ENCODE measurements at regions not wholly inside any gene's neighbourhood (a gene's known extent, or its start where the extent isn't known, plus 50 kb on each side); places are given as distances from the start of the nearest gene placed in this dataset.

- TF ChIP-seq CTCF (conservative IDR thresholded peaks at IDR 0.05; ENCODE audit: low read length) (no peak), EZH2phosphoT487 (IDR thresholded peaks at IDR 0.05; ENCODE audit: borderline replicate concordance, low read depth, low read length) (no peak)
These were observed 184.6 kb downstream of the GOLGA6L6 start for GRCh38 chr15:20356911-20357480.
